ENCODE measurements at regions not wholly inside any gene's neighbourhood (a gene's known extent, or its start where the extent isn't known, plus 50 kb on each side); places are given as distances from the start of the nearest gene placed in this dataset.

GRCh38 chr2:20107776-20108175 lies 56.3 kb upstream of the LAPTM4A start:
- H3K27ac ChIP-seq: no peak overlapping the region

GRCh38 chr2:20107352-20107751 lies 55.9 kb upstream of the LAPTM4A start:
- H3K27ac ChIP-seq: no peak overlapping the region
- TF ChIP-seq CTCF (conservative IDR thresholded peaks at IDR 0.05): no peak

More at GRCh38 chr2:20107776-20108175, 56.3 kb upstream of the LAPTM4A start:
- no peak for TF ChIP-seq CTCF (conservative IDR thresholded peaks at IDR 0.05)

DNA sequence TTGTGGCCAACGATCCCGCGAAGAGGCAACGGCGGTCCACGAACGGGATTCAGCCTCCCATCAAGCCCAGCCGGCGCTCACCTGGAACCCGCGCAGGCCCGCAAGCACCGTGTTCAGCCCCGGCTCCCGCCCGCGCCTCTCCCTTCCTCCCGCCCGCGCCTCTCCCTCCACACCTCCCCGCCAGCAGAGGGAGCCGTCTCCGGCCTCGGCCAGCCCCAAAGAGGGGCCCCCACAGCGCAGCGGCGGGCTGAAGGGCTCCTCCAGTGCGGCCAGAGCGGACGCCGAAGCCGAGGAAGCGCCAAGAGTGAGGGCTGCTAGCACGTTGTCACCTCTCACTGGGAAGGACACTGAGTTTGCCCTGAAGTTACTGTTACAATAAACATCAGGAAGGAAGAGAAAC lies 55.3 kb upstream of the LAPTM4A start:
- TF ChIP-seq CTCF (conservative IDR thresholded peaks at IDR 0.05): no peak

DNA sequence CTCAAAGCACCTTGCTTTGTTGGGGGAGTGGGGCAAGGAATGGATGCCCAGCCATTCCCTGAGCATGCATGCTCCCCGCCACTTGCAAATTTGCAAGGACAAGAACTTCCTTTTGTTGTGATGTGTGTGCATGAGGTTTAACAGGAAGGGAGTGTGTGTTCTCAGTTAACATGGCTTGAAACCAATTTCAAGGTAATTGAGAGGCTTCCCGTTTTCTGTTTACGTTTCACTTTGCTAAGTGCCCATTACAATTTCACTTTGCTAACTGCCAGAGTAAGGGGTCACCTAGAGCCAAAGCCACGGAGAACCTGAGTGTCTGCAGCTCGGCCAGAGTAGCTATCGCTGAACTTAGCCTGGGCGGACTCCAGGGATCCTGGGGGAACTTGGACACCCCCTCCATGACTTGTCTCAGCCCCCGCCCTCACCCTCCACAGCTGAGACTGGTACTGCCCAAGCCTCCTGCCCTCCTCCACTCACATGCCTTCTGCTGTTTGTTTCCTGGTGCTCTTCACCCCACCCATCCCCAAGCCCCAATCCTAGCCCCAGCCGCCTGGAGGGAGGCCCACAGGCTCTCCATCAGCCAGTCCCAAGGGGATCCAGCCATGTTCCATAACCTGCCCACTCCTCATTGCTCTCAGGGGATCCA lies 53.6 kb upstream of the LAPTM4A start:
- H3K27ac ChIP-seq: peak overlapping the region; percentile 77

More for the DNA sequence above, 55.3 kb upstream of the LAPTM4A start:
- H3K27ac ChIP-seq: no peak overlapping the region

GRCh38 chr2:20103530-20103929 lies 52.1 kb upstream of the LAPTM4A start:
- TF ChIP-seq CTCF (conservative IDR thresholded peaks at IDR 0.05): peak; percentile 81

More for the DNA sequence above, 53.6 kb upstream of the LAPTM4A start:
- no peak for TF ChIP-seq CTCF (conservative IDR thresholded peaks at IDR 0.05)

More at GRCh38 chr2:20103530-20103929, 52.1 kb upstream of the LAPTM4A start:
- H3K27ac ChIP-seq: peak overlapping the region; percentile 77; the same call in 1 of the 2 replicates

All from VCaP (cell line).